PC-3 (cell line): ENCODE measurements at regions not wholly inside any gene's neighbourhood (a gene's known extent, or its start where the extent isn't known, plus 50 kb on each side); places are given as distances from the start of the nearest gene placed in this dataset.

Source experiments
- ATAC-seq: fragments of 200-7000 bp; cut with Tn5 transposase; 2 replicates; pipeline ENCODE4 v1.9.1; 2020; ENCODE audit warnings: mild to moderate bottlenecking, moderate library complexity
- BruUV-seq: library from RNA; stranded (reverse); fragments of 400-500 nt; replicated peaks from 2 replicates; lab custom pipeline; 2021; lab: Mats Ljungman, UMichigan
- CTCF ChIA-PET: fragments of 300-600 bp; sonication (Branson Sonifier 250); formaldehyde crosslinking; loops from one replicate; lab custom pipeline; 2022; ENCODE audit warnings: antibody characterized with exemption; lab: Charles Lee
- POLR2A ChIA-PET: fragments of 300-600 bp; sonication (Branson Sonifier 250); formaldehyde crosslinking; loops from one replicate; lab custom pipeline; 2022; ENCODE audit warnings: antibody characterized with exemption; ENCODE audit not compliant: unreplicated experiment; lab: Charles Lee
- DNase-seq: peaks from one replicate; pipeline ENCODE4 v3.0.0-alpha.2; 2015
- H2AFZ ChIP-seq: fragments of 300-600 bp; sonication (generic); 2 replicates; pipeline ENCODE4 v1.6.0; 2016; ENCODE audit warnings: antibody characterized with exemption, low read length
- H3F3A ChIP-seq: fragments of 300-600 bp; sonication (generic); one replicate; pipeline ENCODE4 v1.6.0; 2017; ENCODE audit warnings: antibody characterized with exemption, low read length, control low read depth, mild to moderate bottlenecking; ENCODE audit not compliant: unreplicated experiment
- H3K27ac ChIP-seq: fragments of 300-600 bp; sonication (generic); 2 replicates; pipeline ENCODE4 v1.5.1; 2016; ENCODE audit warnings: mild to moderate bottlenecking, low read length
- H3K27me3 ChIP-seq: fragments of 300-600 bp; sonication (generic); 2 replicates; pipeline ENCODE4 v1.6.1; 2016; ENCODE audit warnings: low read length, mixed read lengths
- H3K36me3 ChIP-seq: fragments of 300-600 bp; sonication (generic); 2 replicates; pipeline ENCODE4 v1.6.1; 2016; ENCODE audit warnings: low read depth, mixed run types, low read length, mixed read lengths
- H3K4me1 ChIP-seq: fragments of 300-600 bp; sonication (generic); 2 replicates; pipeline ENCODE4 v1.5.1; 2016; ENCODE audit warnings: low read length; ENCODE audit not compliant: insufficient read depth
- H3K4me2 ChIP-seq: fragments of 300-600 bp; sonication (generic); 2 replicates; pipeline ENCODE4 v1.6.0; 2016; ENCODE audit warnings: low read length
- H3K4me3 ChIP-seq: fragments of 300-600 bp; sonication (generic); 2 replicates; pipeline ENCODE4 v1.5.1; 2016; ENCODE audit warnings: mild to moderate bottlenecking, low read length, mixed read lengths
- H3K79me2 ChIP-seq: fragments of 300-600 bp; sonication (generic); 2 replicates; pipeline ENCODE4 v1.6.1; 2017; ENCODE audit warnings: low read length, mixed read lengths
- H3K9ac ChIP-seq: fragments of 300-600 bp; sonication (generic); 2 replicates; pipeline ENCODE4 v1.6.0; 2016; ENCODE audit warnings: mild to moderate bottlenecking, low read length
- H3K9me2 ChIP-seq: fragments of 300-600 bp; sonication (generic); replicated peaks from 2 replicates; pipeline ENCODE4 v1.6.1; 2016; ENCODE audit warnings: mixed run types, low read length, mixed read lengths
- H3K9me3 ChIP-seq: fragments of 300-600 bp; sonication (generic); 2 replicates; pipeline ENCODE4 v1.6.1; 2016; ENCODE audit warnings: low read length, mixed read lengths
- H4K20me1 ChIP-seq: fragments of 300-600 bp; sonication (generic); 2 replicates; pipeline ENCODE4 v1.6.1; 2016; ENCODE audit warnings: low read length, mixed read lengths
- CTCF ChIP-seq: fragments of 300-600 bp; sonication (generic); conservative IDR thresholded peaks from 2 replicates; pipeline ENCODE4 v1.5.1; 2017; ENCODE audit warnings: antibody characterized with exemption, low read depth, mild to moderate bottlenecking, low read length
- EZH2 ChIP-seq: fragments of 300-600 bp; sonication (generic); IDR thresholded peaks from one replicate; pipeline ENCODE4 v1.6.1; 2017; ENCODE audit warnings: antibody characterized with exemption, mild to moderate bottlenecking, low read length; ENCODE audit not compliant: unreplicated experiment
- EZH2phosphoT487 ChIP-seq: fragments of 300-600 bp; sonication (generic); IDR thresholded peaks from 2 replicates; pipeline ENCODE4 v1.6.1; 2018; ENCODE audit warnings: mild to moderate bottlenecking, antibody characterized with exemption, low read length, borderline replicate concordance
- intact Hi-C: fragments of 100-400 bp; cut with micrococcal nuclease; formaldehyde crosslinking; loops from 2 replicates; pipeline ENCODE4 v1.9.0; 2023

- Histone ChIP-seq H3K36me3 (no peaks in the 10 kb centered on the region; the same call in 1 of the 2 replicates), H3K9me3 (peaks cover 6% of the 10 kb centered on the region; the same call in 1 of the 2 replicates), H3K4me1 (no peaks in the 10 kb centered on the region), H3K4me2 (no peak overlapping the region), H3K9ac (no peak overlapping the region), H3F3A (no peaks in the 10 kb centered on the region), H4K20me1 (no peaks in the 10 kb centered on the region), H3K9me2 (no peaks in the 10 kb centered on the region), H3K4me3 (no peak overlapping the region), H2AFZ (no peak overlapping the region), H3K27ac (no peak overlapping the region), H3K27me3 (no peaks in the 10 kb centered on the region), H3K79me2 (no peaks in the 10 kb centered on the region)
- no peak for TF ChIP-seq EZH2
- no peak for TF ChIP-seq CTCF
- TF ChIP-seq EZH2phosphoT487 = no peak
- intact Hi-C loops = no loop called here
- BruUV-seq = no TSS peak
- ChIA-PET CTCF (no interaction called here), POLR2A (no interaction called here)
- no peak for DNase-seq
- no peak for ATAC-seq
These were observed 186.5 kb upstream of the PEX5L start for GRCh38 chr3:180223268-180223667.

- H3F3A ChIP-seq = no peaks in the 10 kb centered on the region
- ATAC-seq = no peak
- CTCF ChIA-PET = no interaction called here
These were observed 192.4 kb upstream of the PEX5L start for GRCh38 chr3:180229113-180229512.

More at GRCh38 chr3:180229113-180229512, 192.4 kb upstream of the PEX5L start:
- Histone ChIP-seq H3K27me3 (no peaks in the 10 kb centered on the region), H3K4me1 (no peaks in the 10 kb centered on the region), H3K4me3 (no peak overlapping the region), H2AFZ (no peak overlapping the region), H3K27ac (no peak overlapping the region), H3K9me2 (no peaks in the 10 kb centered on the region), H3K4me2 (no peak overlapping the region), H3K79me2 (no peaks in the 10 kb centered on the region), H4K20me1 (no peaks in the 10 kb centered on the region), H3K36me3 (no peaks in the 10 kb centered on the region; the same call in 1 of the 2 replicates), H3K9ac (no peak overlapping the region), H3K9me3 (peaks cover 40% of the 10 kb centered on the region)
- TF ChIP-seq EZH2phosphoT487 (no peak), EZH2 (no peak), CTCF (no peak)
- DNase-seq = no peak
- POLR2A ChIA-PET = no interaction called here
- BruUV-seq = no TSS peak
- intact Hi-C loops = no loop called here
